Mucosa of descending colon (tissue), 3 donors: ENCODE measurements at regions not wholly inside any gene's neighbourhood (a gene's known extent, or its start where the extent isn't known, plus 50 kb on each side); places are given as distances from the start of the nearest gene placed in this dataset.

Experiments
- ATAC-seq: fragments of 200-7000 bp; cut with Tn5 transposase; one replicate; pipeline ENCODE4 v1.9.1; 2020; ENCODE audit warnings: mild to moderate bottlenecking, moderate library complexity
- DNase-seq, 3 donors: peaks; one replicate each; pipeline ENCODE4 v3.0.0-alpha.2; 2020
- H3K36me3 ChIP-seq: fragments of 200-600 bp; one replicate; pipeline ENCODE4 v1.8.0; 2021; ENCODE audit warnings: low read depth, mild to moderate bottlenecking
- H3K4me1 ChIP-seq: fragments of 200-600 bp; one replicate; pipeline ENCODE4 v1.8.0; 2021; ENCODE audit warnings: low read depth, mild to moderate bottlenecking
- H3K4me3 ChIP-seq: fragments of 200-600 bp; one replicate; pipeline ENCODE4 v1.8.0; 2021; ENCODE audit warnings: mild to moderate bottlenecking
- H3K9me3 ChIP-seq: fragments of 200-600 bp; one replicate; pipeline ENCODE4 v1.8.0; 2021; ENCODE audit warnings: mild to moderate bottlenecking
- intact Hi-C, 2 donors: fragments of 100-400 bp; cut with DNase I in 1 of 2; cut with micrococcal nuclease in 1 of 2; formaldehyde crosslinking; loops; one replicate each; pipeline versions ENCODE4 v1.11.0 to v1.11.1; 2022; cut with DNase I, micrococcal nuclease
- TF ChIP-seq, protein P1 (sequence below): fragments of 200-600 bp; IDR thresholded peaks from one replicate; pipeline ENCODE4 v1.8.0; 2022; ENCODE audit warnings: antibody characterized with exemption, mild to moderate bottlenecking
- donor health status: DM: no; HTN: no; CAD: no; lungs with moderate emphysema.
- donor health status: DM: no; HTN: no; CAD: no.
- donor health status: DM: no; HTN: yes; CAD: no.

- H3K4me3 ChIP-seq, result no peak overlapping the region
- ATAC-seq (no peak), DNase-seq (no peak)
- H3K4me1 ChIP-seq, result no peaks in the 10 kb centered on the region
- H3K36me3 ChIP-seq, result no peaks in the 10 kb centered on the region
- no peaks in the 10 kb centered on the region for H3K9me3 ChIP-seq
- intact Hi-C loops, result no loop called here
- TF ChIP-seq, protein P1, sequence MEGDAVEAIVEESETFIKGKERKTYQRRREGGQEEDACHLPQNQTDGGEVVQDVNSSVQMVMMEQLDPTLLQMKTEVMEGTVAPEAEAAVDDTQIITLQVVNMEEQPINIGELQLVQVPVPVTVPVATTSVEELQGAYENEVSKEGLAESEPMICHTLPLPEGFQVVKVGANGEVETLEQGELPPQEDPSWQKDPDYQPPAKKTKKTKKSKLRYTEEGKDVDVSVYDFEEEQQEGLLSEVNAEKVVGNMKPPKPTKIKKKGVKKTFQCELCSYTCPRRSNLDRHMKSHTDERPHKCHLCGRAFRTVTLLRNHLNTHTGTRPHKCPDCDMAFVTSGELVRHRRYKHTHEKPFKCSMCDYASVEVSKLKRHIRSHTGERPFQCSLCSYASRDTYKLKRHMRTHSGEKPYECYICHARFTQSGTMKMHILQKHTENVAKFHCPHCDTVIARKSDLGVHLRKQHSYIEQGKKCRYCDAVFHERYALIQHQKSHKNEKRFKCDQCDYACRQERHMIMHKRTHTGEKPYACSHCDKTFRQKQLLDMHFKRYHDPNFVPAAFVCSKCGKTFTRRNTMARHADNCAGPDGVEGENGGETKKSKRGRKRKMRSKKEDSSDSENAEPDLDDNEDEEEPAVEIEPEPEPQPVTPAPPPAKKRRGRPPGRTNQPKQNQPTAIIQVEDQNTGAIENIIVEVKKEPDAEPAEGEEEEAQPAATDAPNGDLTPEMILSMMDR, result no peak
Observed at GRCh38 chr1:199279067-199279466, 640.2 kb downstream of the PTPRC start.

DNA sequence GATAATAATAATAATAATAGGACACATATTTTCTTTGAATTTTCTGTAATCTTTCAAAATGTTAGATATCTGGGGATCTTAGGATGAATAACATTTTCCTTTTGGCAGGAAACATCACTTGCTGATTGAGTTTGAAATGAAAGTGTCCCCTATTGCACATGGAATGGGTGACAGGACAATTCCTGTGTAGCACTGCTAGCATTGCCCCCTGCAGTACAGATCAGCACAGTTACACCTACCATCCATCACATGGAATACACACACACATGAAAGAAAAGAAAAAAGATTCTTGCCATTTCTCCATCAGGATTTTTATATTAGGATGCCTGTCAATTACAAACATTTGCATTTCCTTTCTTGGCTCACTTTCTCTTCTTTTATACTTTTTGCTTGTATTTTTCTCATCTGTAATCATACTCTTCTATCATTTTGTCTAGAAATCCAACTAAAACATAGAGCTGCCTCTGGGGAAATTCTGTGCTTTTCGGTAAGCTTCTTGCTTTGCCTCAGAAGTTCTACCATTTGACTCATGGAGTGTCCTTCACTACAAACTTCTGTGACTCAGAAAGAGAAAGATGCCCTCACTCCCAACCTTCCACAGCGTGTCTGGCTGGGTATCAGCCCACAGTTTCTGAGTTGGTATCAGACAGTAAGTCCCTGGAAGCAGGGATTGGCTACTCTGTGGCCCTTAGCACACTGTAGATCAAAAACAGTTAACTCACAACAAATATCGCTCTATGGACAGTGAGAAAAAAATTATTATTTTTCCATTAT lies 641.2 kb downstream of the PTPRC start:
- intact Hi-C loops, result no loop called here
- no peaks in the 10 kb centered on the region for H3K36me3 ChIP-seq
- TF ChIP-seq, protein P1, result no peak
- no peaks in the 10 kb centered on the region for H3K4me1 ChIP-seq
- H3K9me3 ChIP-seq, result no peaks in the 10 kb centered on the region
- no peak for ATAC-seq
- no peak overlapping the region for H3K4me3 ChIP-seq
- no peak for DNase-seq

GRCh38 chr1:199282751-199283305 lies 644.0 kb downstream of the PTPRC start:
- H3K4me1 ChIP-seq, result no peaks in the 10 kb centered on the region
- intact Hi-C loops, result no loop called here
- no peaks in the 10 kb centered on the region for H3K9me3 ChIP-seq
- TF ChIP-seq, protein P1, result no peak
- H3K36me3 ChIP-seq, result no peaks in the 10 kb centered on the region
- no peak overlapping the region for H3K4me3 ChIP-seq
- ATAC-seq (no peak), DNase-seq (no peak)

DNA sequence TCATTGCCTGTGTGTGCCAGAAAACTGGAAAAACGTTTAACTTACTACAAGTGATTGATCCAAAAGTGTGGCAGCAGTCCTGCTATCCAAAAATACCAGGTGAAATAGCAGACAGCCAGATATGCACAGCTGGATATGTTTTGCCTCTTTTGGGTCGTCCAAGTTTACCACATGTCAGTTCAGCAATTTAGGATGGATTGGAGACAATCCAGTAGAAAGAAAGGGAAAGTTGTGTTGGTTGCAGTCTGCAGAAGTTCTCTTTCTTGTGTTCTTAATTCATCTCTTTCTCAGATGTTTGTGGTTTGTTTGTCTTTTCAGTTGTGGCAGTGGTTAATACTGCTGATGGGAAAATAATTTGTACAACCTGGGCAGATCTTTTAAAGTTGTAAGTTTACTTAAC lies 645.0 kb downstream of the PTPRC start:
- no peaks in the 10 kb centered on the region for H3K36me3 ChIP-seq
- H3K4me1 ChIP-seq, result no peaks in the 10 kb centered on the region
- ATAC-seq (no peak), DNase-seq (no peak)
- TF ChIP-seq, protein P1, result no peak
- no peak overlapping the region for H3K4me3 ChIP-seq
- intact Hi-C loops, result no loop called here
- no peaks in the 10 kb centered on the region for H3K9me3 ChIP-seq

GRCh38 chr1:199287206-199287605 lies 648.4 kb downstream of the PTPRC start:
- intact Hi-C loops, result no loop called here
- no peak for ATAC-seq
- TF ChIP-seq, protein P1, result no peak

More at GRCh38 chr1:199287206-199287605, 648.4 kb downstream of the PTPRC start:
- no peak overlapping the region for H3K4me3 ChIP-seq
- DNase-seq, result no peak
- H3K36me3 ChIP-seq, result no peaks in the 10 kb centered on the region
- no peaks in the 10 kb centered on the region for H3K9me3 ChIP-seq
- H3K4me1 ChIP-seq, result no peaks in the 10 kb centered on the region
